Keratinocyte (primary cell): ENCODE measurements at regions not wholly inside any gene's neighbourhood (a gene's known extent, or its start where the extent isn't known, plus 50 kb on each side); places are given as distances from the start of the nearest gene placed in this dataset.

Experiments
- DNase-seq: peaks from one replicate; pipeline ENCODE4 v3.0.0-alpha.2; 2011; ENCODE audit warnings: low read depth, missing footprints, low spot score
- FAIRE-seq: peaks from 2 replicates; lab custom pipeline; 2011; peaks lifted over from hg19 to GRCh38; lab: Jason Lieb, UNC
- H2AFZ ChIP-seq: 2 replicates; pipeline ENCODE4 v1.6.0; 2012; ENCODE audit warnings: low read length, control low read depth, inconsistent platforms; ENCODE audit not compliant: control insufficient read depth
- H3K27ac ChIP-seq: 2 replicates; pipeline ENCODE4 v1.5.1; 2011; ENCODE audit warnings: low read length; ENCODE audit not compliant: control insufficient read depth, insufficient read depth
- H3K27me3 ChIP-seq: 3 replicates; pipeline ENCODE4 v1.6.0; 2011; ENCODE audit warnings: low read length; ENCODE audit not compliant: control insufficient read depth, insufficient read depth; ENCODE audit errors: extremely low read depth
- H3K36me3 ChIP-seq, 2 experiments: 2 replicates in 1 of 2; 3 replicates in 1 of 2; pipeline ENCODE4 v1.5.1; 2011; ENCODE audit warnings: low read length in 2 of 2, mild to moderate bottlenecking in 1 of 2; ENCODE audit not compliant: control insufficient read depth in 2 of 2, insufficient read depth in 2 of 2; ENCODE audit errors: extremely low read depth in 1 of 2
- H3K4me1 ChIP-seq: 3 replicates; pipeline ENCODE4 v1.5.1; 2011; ENCODE audit warnings: low read length; ENCODE audit not compliant: control insufficient read depth, insufficient read depth; ENCODE audit errors: extremely low read depth
- H3K4me2 ChIP-seq: 3 replicates; pipeline ENCODE4 v1.6.0; 2011; ENCODE audit warnings: low read depth, low read length; ENCODE audit not compliant: control insufficient read depth, insufficient read depth; ENCODE audit errors: extremely low read depth
- H3K4me3 ChIP-seq, 3 experiments: fragments of 200-600 bp in 1 of 3; sonication (generic) in 1 of 3; 2 replicates in 2 of 3; 3 replicates in 1 of 3; pipeline ENCODE4 v1.5.1; 2011 to 2016; ENCODE audit warnings: low read length in 3 of 3, mild to moderate bottlenecking in 3 of 3, control low read depth in 2 of 3, inconsistent platforms in 1 of 3, low read depth in 1 of 3, mixed read lengths in 1 of 3, mixed run types in 1 of 3, moderate library complexity in 1 of 3; ENCODE audit not compliant: control insufficient read depth in 2 of 3, insufficient read depth in 2 of 3; ENCODE audit errors: extremely low read depth in 1 of 3
- H3K79me2 ChIP-seq: 2 replicates; pipeline ENCODE4 v1.6.0; 2012; ENCODE audit warnings: low read length; ENCODE audit not compliant: control insufficient read depth, insufficient read depth
- H3K9ac ChIP-seq: 3 replicates; pipeline ENCODE4 v1.6.0; 2011; ENCODE audit warnings: low read length; ENCODE audit not compliant: control insufficient read depth, insufficient read depth; ENCODE audit errors: extremely low read depth
- H3K9me1 ChIP-seq: 3 replicates; pipeline ENCODE4 v1.6.0; 2011; ENCODE audit warnings: low read length; ENCODE audit not compliant: control insufficient read depth, insufficient read depth; ENCODE audit errors: extremely low read depth
- H3K9me3 ChIP-seq: 2 replicates; pipeline ENCODE4 v1.5.1; 2012; ENCODE audit warnings: low read depth, low read length; ENCODE audit not compliant: control insufficient read depth
- H4K20me1 ChIP-seq: 3 replicates; pipeline ENCODE4 v1.6.0; 2011; ENCODE audit warnings: low read length; ENCODE audit not compliant: control insufficient read depth, insufficient read depth; ENCODE audit errors: extremely low read depth
- EZH2 ChIP-seq: IDR thresholded peaks from one replicate; pipeline ENCODE4 v1.6.1; 2012; ENCODE audit warnings: inconsistent platforms, mild to moderate bottlenecking, low read length, moderate library complexity
- dilution Hi-C: fragments of 300-500 bp; cut with MboI; formaldehyde crosslinking; loops from one replicate; pipeline ENCODE4 v1.7.0; 2020; ENCODE audit warnings: low sequenced_read_pairs; ENCODE audit not compliant: extremely low pct_ligation_motif_present
- TF ChIP-seq, protein P1 (sequence below), 3 experiments: IDR thresholded peaks in 1 of 3; conservative IDR thresholded peaks in 1 of 3; optimal IDR thresholded peaks in 1 of 3; 2 replicates in 2 of 3; 3 replicates in 1 of 3; pipeline versions ENCODE3 to v1.5.1; 2011; ENCODE audit warnings: low read length in 3 of 3, mild to moderate bottlenecking in 3 of 3, moderate library complexity in 2 of 3, control low read depth in 1 of 3, inconsistent platforms in 1 of 3; ENCODE audit not compliant: insufficient read depth in 2 of 3; ENCODE audit errors: extremely low read depth in 1 of 3

DNA sequence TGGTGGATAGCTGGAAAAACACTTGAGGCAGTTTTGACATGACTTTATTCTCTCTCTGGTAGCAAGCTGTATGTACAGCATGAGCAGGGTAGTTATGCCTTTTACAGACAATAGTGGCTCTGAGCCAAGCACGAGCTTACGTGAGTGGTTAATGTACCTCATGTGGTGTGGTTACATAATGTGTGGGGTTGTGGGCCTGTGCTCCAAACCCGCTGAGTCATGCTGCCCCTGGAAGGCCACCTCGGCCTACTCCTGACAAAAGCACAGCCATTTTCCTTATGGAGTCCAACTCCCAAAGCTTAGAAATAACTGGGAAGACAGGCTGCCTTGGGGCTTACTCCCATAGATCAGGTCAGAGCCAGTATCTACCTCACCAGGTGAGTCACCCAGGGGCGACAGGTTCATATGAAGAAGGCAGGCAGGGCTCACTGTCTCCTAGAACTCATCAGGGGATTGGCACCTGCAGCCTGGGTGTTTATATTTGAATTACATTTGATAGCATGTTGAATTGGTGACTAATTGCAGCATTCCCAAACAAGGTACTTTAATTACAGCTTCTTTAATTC is 404.5 kb downstream of the ADRA2A start:
- no peak overlapping the region for H3K9ac ChIP-seq
- peak; percentile 92 for FAIRE-seq
- dilution Hi-C loops, result no loop called here
- H3K36me3 ChIP-seq, result no peaks in the 10 kb centered on the region
- no peaks in the 10 kb centered on the region for H3K9me3 ChIP-seq
- H4K20me1 ChIP-seq, result no peaks in the 10 kb centered on the region
- no peak overlapping the region for H3K4me2 ChIP-seq
- TF ChIP-seq, protein P1, sequence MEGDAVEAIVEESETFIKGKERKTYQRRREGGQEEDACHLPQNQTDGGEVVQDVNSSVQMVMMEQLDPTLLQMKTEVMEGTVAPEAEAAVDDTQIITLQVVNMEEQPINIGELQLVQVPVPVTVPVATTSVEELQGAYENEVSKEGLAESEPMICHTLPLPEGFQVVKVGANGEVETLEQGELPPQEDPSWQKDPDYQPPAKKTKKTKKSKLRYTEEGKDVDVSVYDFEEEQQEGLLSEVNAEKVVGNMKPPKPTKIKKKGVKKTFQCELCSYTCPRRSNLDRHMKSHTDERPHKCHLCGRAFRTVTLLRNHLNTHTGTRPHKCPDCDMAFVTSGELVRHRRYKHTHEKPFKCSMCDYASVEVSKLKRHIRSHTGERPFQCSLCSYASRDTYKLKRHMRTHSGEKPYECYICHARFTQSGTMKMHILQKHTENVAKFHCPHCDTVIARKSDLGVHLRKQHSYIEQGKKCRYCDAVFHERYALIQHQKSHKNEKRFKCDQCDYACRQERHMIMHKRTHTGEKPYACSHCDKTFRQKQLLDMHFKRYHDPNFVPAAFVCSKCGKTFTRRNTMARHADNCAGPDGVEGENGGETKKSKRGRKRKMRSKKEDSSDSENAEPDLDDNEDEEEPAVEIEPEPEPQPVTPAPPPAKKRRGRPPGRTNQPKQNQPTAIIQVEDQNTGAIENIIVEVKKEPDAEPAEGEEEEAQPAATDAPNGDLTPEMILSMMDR (optimal IDR thresholded peaks at IDR 0.05 in 1 of 3, IDR thresholded peaks at IDR 0.05 in 1 of 3, conservative IDR thresholded peaks at IDR 0.05 in 1 of 3; ENCODE audit: extremely low read depth in 1 of 3, insufficient read depth in 2 of 3, low read length in 3 of 3), result no peak
- no peak for TF ChIP-seq EZH2
- no peak overlapping the region for H3K4me3 ChIP-seq
- H3K27me3 ChIP-seq, result no peaks in the 10 kb centered on the region
- H3K79me2 ChIP-seq, result no peaks in the 10 kb centered on the region
- peak; percentile 62 for DNase-seq
- peak overlapping the region; percentile 37 for H3K27ac ChIP-seq
- no peaks in the 10 kb centered on the region for H3K9me1 ChIP-seq
- peaks cover 37% of the 10 kb centered on the region for H3K4me1 ChIP-seq
- no peak overlapping the region for H2AFZ ChIP-seq

DNA sequence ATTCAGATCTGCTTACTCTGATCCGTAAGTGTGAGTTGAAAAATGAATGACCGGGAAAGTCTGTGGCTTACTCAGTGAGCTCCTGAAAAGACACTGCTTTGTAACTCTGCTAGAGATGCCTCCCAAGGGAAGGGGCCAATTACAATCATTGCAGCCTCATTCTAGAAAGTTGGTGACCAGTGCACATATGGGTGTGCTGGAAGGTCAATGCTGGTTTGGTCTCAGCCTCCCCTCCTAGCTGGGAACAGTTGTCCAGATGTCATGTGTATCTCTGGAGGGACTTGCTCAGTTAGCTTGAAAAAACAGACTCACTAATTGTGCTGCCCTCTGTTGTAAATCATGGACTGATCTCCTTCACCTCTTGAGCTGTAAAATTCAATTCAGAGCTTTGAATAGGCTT is 405.0 kb downstream of the ADRA2A start:
- H3K9ac ChIP-seq, result no peak overlapping the region

More for the DNA sequence above, 405.0 kb downstream of the ADRA2A start:
- no peaks in the 10 kb centered on the region for H4K20me1 ChIP-seq
- H3K4me1 ChIP-seq, result peaks cover 37% of the 10 kb centered on the region
- dilution Hi-C loops, result no loop called here
- no peaks in the 10 kb centered on the region for H3K27me3 ChIP-seq
- no peaks in the 10 kb centered on the region for H3K9me1 ChIP-seq
- no peak overlapping the region for H3K4me3 ChIP-seq
- H2AFZ ChIP-seq, result no peak overlapping the region
- H3K36me3 ChIP-seq, result no peaks in the 10 kb centered on the region
- H3K27ac ChIP-seq, result no peak overlapping the region
- H3K9me3 ChIP-seq, result no peaks in the 10 kb centered on the region
- FAIRE-seq (no peak), DNase-seq (no peak)
- H3K79me2 ChIP-seq, result no peaks in the 10 kb centered on the region
- no peak overlapping the region for H3K4me2 ChIP-seq
- TF ChIP-seq, protein P1 (optimal IDR thresholded peaks at IDR 0.05 in 1 of 3, IDR thresholded peaks at IDR 0.05 in 1 of 3, conservative IDR thresholded peaks at IDR 0.05 in 1 of 3; ENCODE audit: extremely low read depth in 1 of 3, insufficient read depth in 2 of 3, low read length in 3 of 3), result no peak
- TF ChIP-seq EZH2, result no peak
